ENCODE measurements at regions not wholly inside any gene's neighbourhood (a gene's known extent, or its start where the extent isn't known, plus 50 kb on each side); places are given as distances from the start of the nearest gene placed in this dataset.

- ATAC-seq (replicated peaks; ENCODE audit: extremely low read depth, poor library complexity, severe bottlenecking) (no peak), DNase-seq (ENCODE audit: low spot score in 2 of 2) (no peak)
- no peaks in the 10 kb centered on the region for H3K9me3 Mint-ChIP-seq
- peaks cover 57% of the 10 kb centered on the region for H3K27me3 Mint-ChIP-seq
- no peak overlapping the region for H3K27ac Mint-ChIP-seq (ENCODE audit: low read depth)
- H3K4me1 Mint-ChIP-seq, result no peaks in the 10 kb centered on the region
- no peak overlapping the region for H3K4me3 Mint-ChIP-seq
- no peaks in the 10 kb centered on the region for H3K36me3 Mint-ChIP-seq (ENCODE audit: insufficient read depth)
Measured at GRCh38 chr2:120418174-120418787, 72.3 kb downstream of the INHBB start.

DNA sequence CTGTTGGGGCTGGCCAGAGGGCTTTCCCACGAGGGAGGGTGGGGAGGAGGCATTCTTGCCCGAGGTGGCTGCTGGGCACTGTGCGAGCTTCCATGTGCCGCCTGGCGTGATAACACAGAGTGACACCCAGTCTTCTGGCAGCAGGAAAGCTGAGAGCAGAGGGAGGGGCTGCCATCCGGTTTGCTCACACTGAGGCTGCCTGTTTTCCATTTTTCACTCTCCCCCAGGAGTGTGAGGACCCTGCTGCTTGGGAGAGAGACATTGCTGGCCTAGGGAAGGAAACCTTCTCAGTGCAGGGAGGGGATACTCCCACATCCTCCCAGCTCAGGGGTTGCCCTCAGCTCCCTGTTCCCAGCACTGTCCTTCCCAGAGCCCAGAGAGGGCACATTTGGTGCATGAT lies 73.1 kb downstream of the INHBB start:
- ATAC-seq (replicated peaks; ENCODE audit: extremely low read depth, poor library complexity, severe bottlenecking) (no peak), DNase-seq (ENCODE audit: low spot score in 2 of 2) (no peak)
- Mint-ChIP-seq H3K27ac (ENCODE audit: low read depth) (no peak overlapping the region), H3K4me3 (no peak overlapping the region), H3K4me1 (no peaks in the 10 kb centered on the region), H3K27me3 (peaks cover 57% of the 10 kb centered on the region), H3K9me3 (no peaks in the 10 kb centered on the region), H3K36me3 (ENCODE audit: insufficient read depth) (no peaks in the 10 kb centered on the region)

GRCh38 chr2:120419955-120420354 lies 74.0 kb downstream of the INHBB start:
- no peak for DNase-seq (ENCODE audit: low spot score in 2 of 2)
- Mint-ChIP-seq H3K4me3 (no peak overlapping the region), H3K9me3 (no peaks in the 10 kb centered on the region), H3K36me3 (ENCODE audit: insufficient read depth) (no peaks in the 10 kb centered on the region), H3K4me1 (no peaks in the 10 kb centered on the region), H3K27ac (ENCODE audit: low read depth) (no peak overlapping the region), H3K27me3 (peaks cover 49% of the 10 kb centered on the region)
- ATAC-seq (replicated peaks; ENCODE audit: extremely low read depth, poor library complexity, severe bottlenecking), result no peak

GRCh38 chr2:120421126-120421829 lies 75.3 kb downstream of the INHBB start:
- H3K4me1 Mint-ChIP-seq, result no peaks in the 10 kb centered on the region
- peaks cover 41% of the 10 kb centered on the region for H3K27me3 Mint-ChIP-seq
- no peak overlapping the region for H3K27ac Mint-ChIP-seq (ENCODE audit: low read depth)
- no peaks in the 10 kb centered on the region for H3K9me3 Mint-ChIP-seq
- no peak overlapping the region for H3K4me3 Mint-ChIP-seq
- ATAC-seq (replicated peaks; ENCODE audit: extremely low read depth, poor library complexity, severe bottlenecking) (no peak), DNase-seq (ENCODE audit: low spot score in 2 of 2) (no peak)
- no peaks in the 10 kb centered on the region for H3K36me3 Mint-ChIP-seq (ENCODE audit: insufficient read depth)

- DNase-seq (ENCODE audit: low spot score in 2 of 2), result no peak
- H3K27me3 Mint-ChIP-seq, result peaks cover 46% of the 10 kb centered on the region
- no peak overlapping the region for H3K4me3 Mint-ChIP-seq
- no peak for ATAC-seq (replicated peaks; ENCODE audit: extremely low read depth, poor library complexity, severe bottlenecking)
- H3K4me1 Mint-ChIP-seq, result no peaks in the 10 kb centered on the region
- no peak overlapping the region for H3K27ac Mint-ChIP-seq (ENCODE audit: low read depth)
- no peaks in the 10 kb centered on the region for H3K36me3 Mint-ChIP-seq (ENCODE audit: insufficient read depth)
- H3K9me3 Mint-ChIP-seq, result no peaks in the 10 kb centered on the region
Measured at GRCh38 chr2:120421830-120422175, 75.9 kb downstream of the INHBB start.

DNA sequence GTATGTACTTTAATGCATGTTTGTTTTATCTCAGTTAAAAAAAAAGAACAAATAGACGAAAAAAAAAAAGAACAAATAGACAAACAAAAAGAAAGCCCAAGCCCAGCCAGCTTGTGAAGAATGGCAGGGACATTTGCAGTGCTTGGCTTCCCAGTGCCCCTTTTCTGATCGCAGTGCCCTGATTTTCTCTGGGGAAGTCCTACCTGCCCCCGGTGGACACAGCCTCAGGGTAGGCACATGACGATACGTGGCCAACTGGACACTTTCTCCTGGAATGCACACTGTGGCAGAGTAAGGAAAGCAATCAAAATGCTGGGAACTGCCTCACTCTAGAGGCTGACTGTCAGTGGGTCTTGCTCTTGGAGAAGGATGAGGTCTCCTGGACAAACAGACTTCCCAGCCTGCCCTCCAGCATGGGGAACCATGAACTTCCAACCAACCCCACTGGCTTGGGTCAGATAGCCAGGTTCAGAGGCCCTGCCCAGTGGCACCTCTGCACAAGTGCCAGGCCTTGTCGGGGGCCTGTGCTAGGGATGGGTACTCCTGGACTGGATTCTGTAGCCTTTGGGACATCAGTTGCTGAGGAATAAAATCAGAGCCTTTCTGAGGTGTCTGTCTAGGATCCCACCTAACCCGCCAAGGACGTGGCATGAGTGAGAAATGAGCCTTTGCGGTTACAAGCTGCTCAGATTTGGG lies 76.7 kb downstream of the INHBB start:
- H3K36me3 Mint-ChIP-seq (ENCODE audit: insufficient read depth), result no peaks in the 10 kb centered on the region
- peaks cover 53% of the 10 kb centered on the region for H3K27me3 Mint-ChIP-seq
- H3K27ac Mint-ChIP-seq (ENCODE audit: low read depth), result no peak overlapping the region
- ATAC-seq (replicated peaks; ENCODE audit: extremely low read depth, poor library complexity, severe bottlenecking), result no peak
- no peak for DNase-seq (ENCODE audit: low spot score in 2 of 2)
- H3K4me3 Mint-ChIP-seq, result no peak overlapping the region
- H3K9me3 Mint-ChIP-seq, result no peaks in the 10 kb centered on the region
- no peaks in the 10 kb centered on the region for H3K4me1 Mint-ChIP-seq

GRCh38 chr2:120423167-120423943 lies 77.4 kb downstream of the INHBB start:
- Mint-ChIP-seq H3K27me3 (peaks cover 46% of the 10 kb centered on the region), H3K36me3 (ENCODE audit: insufficient read depth) (no peaks in the 10 kb centered on the region), H3K4me1 (no peaks in the 10 kb centered on the region), H3K9me3 (no peaks in the 10 kb centered on the region), H3K27ac (ENCODE audit: low read depth) (no peak overlapping the region), H3K4me3 (no peak overlapping the region)
- ATAC-seq (replicated peaks; ENCODE audit: extremely low read depth, poor library complexity, severe bottlenecking), result no peak
- DNase-seq (ENCODE audit: low spot score in 2 of 2), result no peak

DNA sequence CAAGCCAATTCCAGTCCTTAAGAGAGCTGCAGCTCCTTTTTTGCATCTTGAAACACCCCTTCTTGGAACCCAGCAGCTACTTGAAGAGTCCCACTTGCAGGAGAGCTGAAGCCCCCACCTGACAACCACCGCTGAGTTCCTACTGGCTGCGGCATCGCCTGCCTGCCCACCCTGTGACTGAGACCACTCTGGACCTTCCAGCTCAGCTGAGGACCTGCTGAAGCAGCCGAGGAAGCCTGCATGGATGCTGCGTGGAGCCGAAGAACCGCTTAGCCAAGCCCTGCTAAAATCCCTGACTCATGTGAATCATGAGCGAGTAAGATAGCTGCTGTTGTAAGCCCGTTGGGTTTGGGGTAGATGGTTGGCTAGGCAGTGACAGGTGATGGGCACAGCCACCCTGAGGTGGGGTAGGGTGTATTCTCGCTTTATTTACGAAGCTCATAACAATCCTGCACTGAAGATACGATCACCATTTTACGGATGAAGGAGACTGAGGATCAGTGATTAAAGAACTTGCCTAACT lies 78.4 kb downstream of the INHBB start:
- no peaks in the 10 kb centered on the region for H3K4me1 Mint-ChIP-seq
- H3K4me3 Mint-ChIP-seq, result no peak overlapping the region
- H3K36me3 Mint-ChIP-seq (ENCODE audit: insufficient read depth), result no peaks in the 10 kb centered on the region
- DNase-seq (ENCODE audit: low spot score in 2 of 2), result no peak
- ATAC-seq (replicated peaks; ENCODE audit: extremely low read depth, poor library complexity, severe bottlenecking), result no peak
- no peaks in the 10 kb centered on the region for H3K9me3 Mint-ChIP-seq
- H3K27ac Mint-ChIP-seq (ENCODE audit: low read depth), result no peak overlapping the region
- peaks cover 41% of the 10 kb centered on the region for H3K27me3 Mint-ChIP-seq

GRCh38 chr2:120425014-120425413 lies 79.1 kb downstream of the INHBB start:
- H3K27ac Mint-ChIP-seq (ENCODE audit: low read depth), result no peak overlapping the region
- peaks cover 48% of the 10 kb centered on the region for H3K27me3 Mint-ChIP-seq
- ATAC-seq (replicated peaks; ENCODE audit: extremely low read depth, poor library complexity, severe bottlenecking) (no peak), DNase-seq (ENCODE audit: low spot score in 2 of 2) (no peak)
- H3K9me3 Mint-ChIP-seq, result no peaks in the 10 kb centered on the region
- no peak overlapping the region for H3K4me3 Mint-ChIP-seq
- no peaks in the 10 kb centered on the region for H3K36me3 Mint-ChIP-seq (ENCODE audit: insufficient read depth)
- no peaks in the 10 kb centered on the region for H3K4me1 Mint-ChIP-seq

GRCh38 chr2:120428748-120429147 lies 82.8 kb downstream of the INHBB start:
- DNase-seq (ENCODE audit: low spot score in 2 of 2) (no peak), ATAC-seq (replicated peaks; ENCODE audit: extremely low read depth, poor library complexity, severe bottlenecking) (no peak)
- peaks cover 38% of the 10 kb centered on the region for H3K27me3 Mint-ChIP-seq
- no peak overlapping the region for H3K27ac Mint-ChIP-seq (ENCODE audit: low read depth)
- H3K4me3 Mint-ChIP-seq, result no peak overlapping the region
- H3K4me1 Mint-ChIP-seq, result no peaks in the 10 kb centered on the region
- H3K9me3 Mint-ChIP-seq, result no peaks in the 10 kb centered on the region
- no peaks in the 10 kb centered on the region for H3K36me3 Mint-ChIP-seq (ENCODE audit: insufficient read depth)

GRCh38 chr2:120429586-120430500 lies 83.9 kb downstream of the INHBB start:
- no peak overlapping the region for H3K27ac Mint-ChIP-seq (ENCODE audit: low read depth)
- no peak for DNase-seq (ENCODE audit: low spot score in 2 of 2)
- H3K36me3 Mint-ChIP-seq (ENCODE audit: insufficient read depth), result no peaks in the 10 kb centered on the region
- H3K4me3 Mint-ChIP-seq, result no peak overlapping the region
- peaks cover 34% of the 10 kb centered on the region for H3K27me3 Mint-ChIP-seq
- no peaks in the 10 kb centered on the region for H3K4me1 Mint-ChIP-seq
- ATAC-seq (replicated peaks; ENCODE audit: extremely low read depth, poor library complexity, severe bottlenecking), result no peak
- no peaks in the 10 kb centered on the region for H3K9me3 Mint-ChIP-seq

GRCh38 chr2:120430501-120430830 lies 84.5 kb downstream of the INHBB start:
- H3K9me3 Mint-ChIP-seq, result no peaks in the 10 kb centered on the region
- no peak for DNase-seq (ENCODE audit: low spot score in 2 of 2)
- H3K36me3 Mint-ChIP-seq (ENCODE audit: insufficient read depth), result no peaks in the 10 kb centered on the region
- no peak overlapping the region for H3K4me3 Mint-ChIP-seq
- no peaks in the 10 kb centered on the region for H3K4me1 Mint-ChIP-seq
- peaks cover 34% of the 10 kb centered on the region for H3K27me3 Mint-ChIP-seq
- ATAC-seq (replicated peaks; ENCODE audit: extremely low read depth, poor library complexity, severe bottlenecking), result no peak
- no peak overlapping the region for H3K27ac Mint-ChIP-seq (ENCODE audit: low read depth)
